GM19372 (cell line): ENCODE measurements at regions not wholly inside any gene's neighbourhood (a gene's known extent, or its start where the extent isn't known, plus 50 kb on each side); places are given as distances from the start of the nearest gene placed in this dataset.
"Not testable (repeated sequence)": the region's sequence is repeated elsewhere in the genome, so short reads cannot be mapped to it uniquely, and the experiment has no call there.

Source experiments
- ATAC-seq: cut with Tn5 transposase; IDR thresholded peaks from one replicate; pipeline ENCODE4 v1.9.1; 2021; ENCODE audit warnings: mild to moderate bottlenecking, low read depth, moderate library complexity; ENCODE audit not compliant: unreplicated experiment

- ATAC-seq, result no peak
These were observed 84.3 kb upstream of the TAB2 start for GRCh38 chr6:149233056-149233715.

GRCh38 chr6:149234051-149234962, 83.2 kb upstream of the TAB2 start:
- no peak for ATAC-seq

GRCh38 chr6:149235130-149235561, 82.4 kb upstream of the TAB2 start:
- ATAC-seq, result peak; percentile 89

- no peak for ATAC-seq
These were observed 80.9 kb upstream of the TAB2 start for GRCh38 chr6:149236589-149236988.

- no peak for ATAC-seq
These were observed 80.0 kb upstream of the TAB2 start for GRCh38 chr6:149237464-149237863.

GRCh38 chr6:149239573-149240209, 77.8 kb upstream of the TAB2 start:
- no peak for ATAC-seq

- no peak for ATAC-seq
These were observed 74.6 kb upstream of the TAB2 start for GRCh38 chr6:149242883-149243282.

- ATAC-seq, result no peak
These were observed 73.4 kb upstream of the TAB2 start for GRCh38 chr6:149244105-149244504.

- ATAC-seq, result peak; percentile 93
These were observed 70.7 kb upstream of the TAB2 start for GRCh38 chr6:149246691-149247384.

- ATAC-seq, result no peak
These were observed 70.1 kb upstream of the TAB2 start for GRCh38 chr6:149247385-149247763.

- ATAC-seq, result not testable (repeated sequence)
These were observed 69.2 kb upstream of the TAB2 start for GRCh38 chr6:149248263-149248662.

GRCh38 chr6:149248693-149249369, 68.7 kb upstream of the TAB2 start:
- ATAC-seq, result no peak

GRCh38 chr6:149249370-149250357, 67.8 kb upstream of the TAB2 start:
- no peak for ATAC-seq

- no peak for ATAC-seq
These were observed 66.6 kb upstream of the TAB2 start for GRCh38 chr6:149250951-149251350.

GRCh38 chr6:149252622-149253021, 64.9 kb upstream of the TAB2 start:
- ATAC-seq, result no peak

GRCh38 chr6:149254253-149254652, 63.3 kb upstream of the TAB2 start:
- no peak for ATAC-seq

- ATAC-seq, result no peak
These were observed 57.8 kb upstream of the TAB2 start for GRCh38 chr6:149259753-149260152.

GRCh38 chr6:149260214-149260874, 57.2 kb upstream of the TAB2 start:
- no peak for ATAC-seq
